Breast epithelium (tissue), 3 donors: ENCODE measurements at regions not wholly inside any gene's neighbourhood (a gene's known extent, or its start where the extent isn't known, plus 50 kb on each side); places are given as distances from the start of the nearest gene placed in this dataset.

Experiments
- POLR2A ChIP-seq: fragments of 450-650 bp; IDR thresholded peaks from one replicate; pipeline ENCODE4 v1.6.1; 2016; ENCODE audit warnings: antibody characterized with exemption, mild to moderate bottlenecking, moderate library complexity
- POLR2AphosphoS5 ChIP-seq, 3 donors: sonication (generic); formaldehyde crosslinking; IDR thresholded peaks; one replicate each; pipeline ENCODE4 v1.6.1; 2017; ENCODE audit warnings: antibody characterized with exemption in 3 of 3
- TF ChIP-seq, protein P1 (sequence below), 3 donors: fragments of 450-650 bp; IDR thresholded peaks; one replicate each; pipeline ENCODE4 v1.5.1; 2016 to 2017; ENCODE audit warnings: antibody characterized with exemption in 3 of 3, mild to moderate bottlenecking in 3 of 3, moderate library complexity in 3 of 3

DNA sequence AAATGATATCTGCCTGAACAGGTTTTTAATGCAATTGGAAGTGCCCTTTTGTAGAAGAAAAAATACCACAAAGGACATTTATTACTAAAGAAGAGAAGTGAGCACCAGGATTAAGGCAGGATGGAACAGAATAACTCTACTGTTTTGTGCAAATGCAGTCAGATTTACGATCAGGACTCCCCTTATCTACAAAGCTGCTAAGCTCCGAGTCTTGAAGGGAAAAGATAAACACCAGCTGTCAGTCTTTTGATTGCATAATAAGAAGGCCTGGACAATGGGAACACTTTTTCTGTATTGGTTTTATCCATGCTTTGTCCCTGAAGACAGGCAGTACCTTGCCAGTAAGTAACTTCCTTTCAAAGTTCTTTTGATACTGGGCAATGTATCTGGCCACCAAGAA is 797.9 kb upstream of the SLC35B3 start:
- TF ChIP-seq POLR2AphosphoS5 (IDR thresholded peaks at IDR 0.05) (no peak), POLR2A (no peak)
- TF ChIP-seq, protein P1, sequence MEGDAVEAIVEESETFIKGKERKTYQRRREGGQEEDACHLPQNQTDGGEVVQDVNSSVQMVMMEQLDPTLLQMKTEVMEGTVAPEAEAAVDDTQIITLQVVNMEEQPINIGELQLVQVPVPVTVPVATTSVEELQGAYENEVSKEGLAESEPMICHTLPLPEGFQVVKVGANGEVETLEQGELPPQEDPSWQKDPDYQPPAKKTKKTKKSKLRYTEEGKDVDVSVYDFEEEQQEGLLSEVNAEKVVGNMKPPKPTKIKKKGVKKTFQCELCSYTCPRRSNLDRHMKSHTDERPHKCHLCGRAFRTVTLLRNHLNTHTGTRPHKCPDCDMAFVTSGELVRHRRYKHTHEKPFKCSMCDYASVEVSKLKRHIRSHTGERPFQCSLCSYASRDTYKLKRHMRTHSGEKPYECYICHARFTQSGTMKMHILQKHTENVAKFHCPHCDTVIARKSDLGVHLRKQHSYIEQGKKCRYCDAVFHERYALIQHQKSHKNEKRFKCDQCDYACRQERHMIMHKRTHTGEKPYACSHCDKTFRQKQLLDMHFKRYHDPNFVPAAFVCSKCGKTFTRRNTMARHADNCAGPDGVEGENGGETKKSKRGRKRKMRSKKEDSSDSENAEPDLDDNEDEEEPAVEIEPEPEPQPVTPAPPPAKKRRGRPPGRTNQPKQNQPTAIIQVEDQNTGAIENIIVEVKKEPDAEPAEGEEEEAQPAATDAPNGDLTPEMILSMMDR (IDR thresholded peaks at IDR 0.05): no peak
